ENCODE measurements at regions not wholly inside any gene's neighbourhood (a gene's known extent, or its start where the extent isn't known, plus 50 kb on each side); places are given as distances from the start of the nearest gene placed in this dataset.

GRCh38 chr10:64102264-64102633 lies 581.0 kb downstream of the REEP3 start:
- TF ChIP-seq CTCF (IDR thresholded peaks at IDR 0.05), result no peak
- DNase-seq (ENCODE audit: low spot score), result no peak
- H3K4me3 Mint-ChIP-seq (ENCODE audit: unreplicated experiment), result no peak overlapping the region
- no peaks in the 10 kb centered on the region for H3K9me3 Mint-ChIP-seq (ENCODE audit: low read depth)
- H3K36me3 Mint-ChIP-seq (ENCODE audit: low read depth), result no peaks in the 10 kb centered on the region
- H3K27ac Mint-ChIP-seq (ENCODE audit: unreplicated experiment), result no peak overlapping the region
- peaks cover 5% of the 10 kb centered on the region for H3K4me1 Mint-ChIP-seq (ENCODE audit: low read depth)
- no peaks in the 10 kb centered on the region for H3K27me3 Mint-ChIP-seq (ENCODE audit: low read depth)

- Mint-ChIP-seq H3K9me3 (ENCODE audit: low read depth) (no peaks in the 10 kb centered on the region), H3K27me3 (ENCODE audit: low read depth) (no peaks in the 10 kb centered on the region), H3K36me3 (ENCODE audit: low read depth) (no peaks in the 10 kb centered on the region), H3K4me1 (ENCODE audit: low read depth) (peaks cover 4% of the 10 kb centered on the region), H3K4me3 (ENCODE audit: unreplicated experiment) (no peak overlapping the region), H3K27ac (ENCODE audit: unreplicated experiment) (no peak overlapping the region)
- TF ChIP-seq CTCF (IDR thresholded peaks at IDR 0.05), result no peak
- no peak for DNase-seq (ENCODE audit: low spot score)
Measured at GRCh38 chr10:64102916-64103315, 581.7 kb downstream of the REEP3 start.

GRCh38 chr10:64103750-64104470 lies 582.7 kb downstream of the REEP3 start:
- Mint-ChIP-seq H3K27ac (ENCODE audit: unreplicated experiment) (no peak overlapping the region), H3K9me3 (ENCODE audit: low read depth) (no peaks in the 10 kb centered on the region), H3K4me1 (ENCODE audit: low read depth) (peaks cover 6% of the 10 kb centered on the region), H3K36me3 (ENCODE audit: low read depth) (no peaks in the 10 kb centered on the region), H3K4me3 (ENCODE audit: unreplicated experiment) (no peak overlapping the region), H3K27me3 (ENCODE audit: low read depth) (no peaks in the 10 kb centered on the region)
- no peak for TF ChIP-seq CTCF (IDR thresholded peaks at IDR 0.05)
- DNase-seq (ENCODE audit: low spot score), result no peak

GRCh38 chr10:64109926-64110495 lies 588.8 kb downstream of the REEP3 start:
- DNase-seq (ENCODE audit: low spot score), result no peak
- Mint-ChIP-seq H3K36me3 (ENCODE audit: low read depth) (no peaks in the 10 kb centered on the region), H3K27me3 (ENCODE audit: low read depth) (no peaks in the 10 kb centered on the region), H3K27ac (ENCODE audit: unreplicated experiment) (peak overlapping the region; percentile 80), H3K9me3 (ENCODE audit: low read depth) (no peaks in the 10 kb centered on the region), H3K4me1 (ENCODE audit: low read depth) (peaks cover 48% of the 10 kb centered on the region), H3K4me3 (ENCODE audit: unreplicated experiment) (no peak overlapping the region)
- TF ChIP-seq CTCF (IDR thresholded peaks at IDR 0.05), result no peak

- no peak for TF ChIP-seq CTCF (IDR thresholded peaks at IDR 0.05)
- Mint-ChIP-seq H3K36me3 (ENCODE audit: low read depth) (no peaks in the 10 kb centered on the region), H3K9me3 (ENCODE audit: low read depth) (no peaks in the 10 kb centered on the region), H3K27ac (ENCODE audit: unreplicated experiment) (no peak overlapping the region), H3K4me3 (ENCODE audit: unreplicated experiment) (no peak overlapping the region), H3K4me1 (ENCODE audit: low read depth) (peaks cover 46% of the 10 kb centered on the region), H3K27me3 (ENCODE audit: low read depth) (no peaks in the 10 kb centered on the region)
- no peak for DNase-seq (ENCODE audit: low spot score)
Measured at GRCh38 chr10:64112701-64113355, 591.6 kb downstream of the REEP3 start.
